ENCODE measurements at regions not wholly inside any gene's neighbourhood (a gene's known extent, or its start where the extent isn't known, plus 50 kb on each side); places are given as distances from the start of the nearest gene placed in this dataset.

DNA sequence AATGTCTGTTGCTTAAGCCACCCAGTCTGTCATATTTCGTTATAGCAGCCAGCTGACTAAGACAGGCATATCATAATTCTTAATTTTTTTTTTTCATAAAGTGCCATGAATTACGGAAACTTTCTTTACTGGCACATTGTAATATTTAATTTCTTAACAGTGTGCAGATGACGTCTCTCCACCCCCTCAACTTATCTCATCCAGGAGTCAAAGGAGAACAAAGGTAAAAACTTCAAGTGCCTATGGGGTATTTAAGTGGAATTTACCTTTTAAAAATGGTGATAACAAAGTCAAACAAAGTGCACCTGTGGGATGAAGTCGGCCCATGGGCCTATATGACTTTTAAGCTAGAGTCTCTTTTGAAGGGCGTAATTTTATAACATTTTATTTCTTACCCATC is 539.4 kb downstream of the CDH9 start:
- Histone ChIP-seq H3F3A (ENCODE audit: insufficient read depth, low read length) (no peaks in the 10 kb centered on the region), H3K36me3 (replicated peaks; ENCODE audit: insufficient read depth, low read length) (no peaks in the 10 kb centered on the region), H3K27ac (ENCODE audit: low read length) (no peak overlapping the region), H3K79me2 (ENCODE audit: low read length) (no peaks in the 10 kb centered on the region), H3K4me3 (ENCODE audit: low read length) (no peak overlapping the region), H3K9ac (ENCODE audit: low read length) (no peak overlapping the region), H2AFZ (ENCODE audit: low read length) (no peak overlapping the region), H4K20me1 (ENCODE audit: insufficient read depth, low read length) (no peaks in the 10 kb centered on the region), H3K9me3 (replicated peaks; ENCODE audit: insufficient read depth, low read length) (no peaks in the 10 kb centered on the region), H3K27me3 (replicated peaks; ENCODE audit: insufficient read depth, low read length) (no peaks in the 10 kb centered on the region), H3K4me1 (ENCODE audit: low read length) (no peaks in the 10 kb centered on the region), H3K9me2 (replicated peaks; ENCODE audit: insufficient read depth, low read length) (no peaks in the 10 kb centered on the region), H3K4me2 (ENCODE audit: low read depth, low read length) (no peak overlapping the region)
- TF ChIP-seq, protein P1, sequence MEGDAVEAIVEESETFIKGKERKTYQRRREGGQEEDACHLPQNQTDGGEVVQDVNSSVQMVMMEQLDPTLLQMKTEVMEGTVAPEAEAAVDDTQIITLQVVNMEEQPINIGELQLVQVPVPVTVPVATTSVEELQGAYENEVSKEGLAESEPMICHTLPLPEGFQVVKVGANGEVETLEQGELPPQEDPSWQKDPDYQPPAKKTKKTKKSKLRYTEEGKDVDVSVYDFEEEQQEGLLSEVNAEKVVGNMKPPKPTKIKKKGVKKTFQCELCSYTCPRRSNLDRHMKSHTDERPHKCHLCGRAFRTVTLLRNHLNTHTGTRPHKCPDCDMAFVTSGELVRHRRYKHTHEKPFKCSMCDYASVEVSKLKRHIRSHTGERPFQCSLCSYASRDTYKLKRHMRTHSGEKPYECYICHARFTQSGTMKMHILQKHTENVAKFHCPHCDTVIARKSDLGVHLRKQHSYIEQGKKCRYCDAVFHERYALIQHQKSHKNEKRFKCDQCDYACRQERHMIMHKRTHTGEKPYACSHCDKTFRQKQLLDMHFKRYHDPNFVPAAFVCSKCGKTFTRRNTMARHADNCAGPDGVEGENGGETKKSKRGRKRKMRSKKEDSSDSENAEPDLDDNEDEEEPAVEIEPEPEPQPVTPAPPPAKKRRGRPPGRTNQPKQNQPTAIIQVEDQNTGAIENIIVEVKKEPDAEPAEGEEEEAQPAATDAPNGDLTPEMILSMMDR (IDR thresholded peaks at IDR 0.05; ENCODE audit: low read length) = no peak
- no peak for TF ChIP-seq EZH2phosphoT487 (IDR thresholded peaks at IDR 0.05; ENCODE audit: low read length)
- no peak for TF ChIP-seq EZH2 (optimal IDR thresholded peaks at IDR 0.05; ENCODE audit: low read depth, low read length)
- no peak for DNase-seq

DNA sequence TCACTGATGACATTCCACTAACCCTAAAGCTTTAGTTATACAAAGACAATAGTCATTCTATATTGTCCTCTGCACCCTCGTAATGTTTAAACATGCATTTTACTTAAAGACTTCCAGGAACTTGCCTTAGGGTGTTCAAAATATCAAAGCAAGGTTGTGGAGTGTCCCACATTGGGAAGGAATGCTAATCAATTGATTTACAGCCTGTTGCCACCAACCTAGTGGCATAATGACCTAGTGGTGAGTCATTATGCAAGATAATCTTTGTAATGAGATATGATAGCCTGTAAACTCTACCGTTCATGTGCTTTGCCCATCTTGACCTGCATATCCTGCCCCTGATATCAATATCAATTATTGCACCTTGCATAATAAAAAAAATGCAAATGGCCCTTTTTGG is 542.9 kb downstream of the CDH9 start:
- H3K9ac ChIP-seq (ENCODE audit: low read length) = no peak overlapping the region
- H3K4me2 ChIP-seq (ENCODE audit: low read depth, low read length) = no peak overlapping the region
- no peaks in the 10 kb centered on the region for H3F3A ChIP-seq (ENCODE audit: insufficient read depth, low read length)
- H3K27ac ChIP-seq (ENCODE audit: low read length) = no peak overlapping the region
- no peaks in the 10 kb centered on the region for H3K4me1 ChIP-seq (ENCODE audit: low read length)
- no peak overlapping the region for H3K4me3 ChIP-seq (ENCODE audit: low read length)
- H3K36me3 ChIP-seq (replicated peaks; ENCODE audit: insufficient read depth, low read length) = no peaks in the 10 kb centered on the region
- H3K9me2 ChIP-seq (replicated peaks; ENCODE audit: insufficient read depth, low read length) = no peaks in the 10 kb centered on the region
- DNase-seq = no peak
- H4K20me1 ChIP-seq (ENCODE audit: insufficient read depth, low read length) = no peaks in the 10 kb centered on the region
- no peak for TF ChIP-seq EZH2 (optimal IDR thresholded peaks at IDR 0.05; ENCODE audit: low read depth, low read length)
- no peak for TF ChIP-seq EZH2phosphoT487 (IDR thresholded peaks at IDR 0.05; ENCODE audit: low read length)
- TF ChIP-seq, protein P1 (IDR thresholded peaks at IDR 0.05; ENCODE audit: low read length) = no peak
- no peak overlapping the region for H2AFZ ChIP-seq (ENCODE audit: low read length)
- H3K79me2 ChIP-seq (ENCODE audit: low read length) = no peaks in the 10 kb centered on the region
- no peaks in the 10 kb centered on the region for H3K27me3 ChIP-seq (replicated peaks; ENCODE audit: insufficient read depth, low read length)
- no peaks in the 10 kb centered on the region for H3K9me3 ChIP-seq (replicated peaks; ENCODE audit: insufficient read depth, low read length)

DNA sequence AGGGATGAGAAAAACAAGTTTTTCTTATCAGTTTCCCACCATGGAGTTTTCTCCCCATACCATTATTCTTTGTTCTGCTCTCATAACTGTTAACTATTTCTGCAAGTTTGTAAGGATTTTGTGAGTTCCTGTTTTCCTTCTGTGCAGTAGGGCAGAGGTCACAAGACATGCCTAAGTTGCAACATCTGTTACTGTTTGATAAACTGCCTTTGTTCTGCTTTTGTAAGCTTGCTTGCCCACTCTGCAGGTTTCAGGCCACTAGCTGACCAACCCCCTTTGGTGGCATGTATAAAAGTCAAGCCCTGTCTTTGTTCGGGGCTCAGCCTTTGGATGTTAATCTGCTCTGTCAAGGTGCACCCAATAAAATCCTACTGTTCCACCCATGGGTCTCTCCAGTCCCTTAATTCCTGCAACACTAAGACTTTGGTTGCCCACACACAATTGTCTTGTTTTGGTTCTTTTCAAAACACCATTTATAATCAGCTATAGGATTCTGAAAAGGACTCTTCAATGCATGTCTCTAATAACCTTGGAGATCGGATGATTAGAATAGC is 545.4 kb downstream of the CDH9 start:
- Histone ChIP-seq H3F3A (ENCODE audit: insufficient read depth, low read length) (no peaks in the 10 kb centered on the region), H3K36me3 (replicated peaks; ENCODE audit: insufficient read depth, low read length) (no peaks in the 10 kb centered on the region), H4K20me1 (ENCODE audit: insufficient read depth, low read length) (no peaks in the 10 kb centered on the region), H3K9me2 (replicated peaks; ENCODE audit: insufficient read depth, low read length) (no peaks in the 10 kb centered on the region), H3K27ac (ENCODE audit: low read length) (no peak overlapping the region), H2AFZ (ENCODE audit: low read length) (no peak overlapping the region), H3K9me3 (replicated peaks; ENCODE audit: insufficient read depth, low read length) (no peaks in the 10 kb centered on the region), H3K4me2 (ENCODE audit: low read depth, low read length) (no peak overlapping the region), H3K9ac (ENCODE audit: low read length) (no peak overlapping the region), H3K27me3 (replicated peaks; ENCODE audit: insufficient read depth, low read length) (no peaks in the 10 kb centered on the region), H3K4me1 (ENCODE audit: low read length) (no peaks in the 10 kb centered on the region), H3K79me2 (ENCODE audit: low read length) (no peaks in the 10 kb centered on the region), H3K4me3 (ENCODE audit: low read length) (no peak overlapping the region)
- no peak for TF ChIP-seq EZH2 (optimal IDR thresholded peaks at IDR 0.05; ENCODE audit: low read depth, low read length)
- DNase-seq = no peak

DNA sequence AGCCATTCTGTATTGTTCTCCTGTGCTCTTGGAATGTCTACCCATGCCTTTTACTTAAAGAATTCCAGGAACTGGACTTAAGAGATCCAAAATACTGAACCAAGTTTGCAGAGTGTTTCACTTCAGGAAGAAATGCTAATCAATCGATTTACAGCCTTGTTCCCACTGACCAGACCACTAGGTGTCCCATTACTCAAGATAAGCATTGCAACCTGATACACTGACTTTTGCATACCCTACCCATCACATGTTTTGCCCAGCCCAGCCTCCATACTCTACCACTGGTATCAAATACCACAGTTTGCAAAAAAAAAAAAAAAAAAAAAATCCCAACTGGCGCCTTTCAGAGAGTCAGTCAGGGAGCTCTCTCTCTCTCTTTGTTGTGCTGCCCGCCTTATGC is 550.8 kb downstream of the CDH9 start:
- no peaks in the 10 kb centered on the region for H3K9me2 ChIP-seq (replicated peaks; ENCODE audit: insufficient read depth, low read length)
- H3F3A ChIP-seq (ENCODE audit: insufficient read depth, low read length) = no peaks in the 10 kb centered on the region
- H3K36me3 ChIP-seq (replicated peaks; ENCODE audit: insufficient read depth, low read length) = no peaks in the 10 kb centered on the region
- H3K27ac ChIP-seq (ENCODE audit: low read length) = no peak overlapping the region
- no peaks in the 10 kb centered on the region for H3K27me3 ChIP-seq (replicated peaks; ENCODE audit: insufficient read depth, low read length)
- no peak overlapping the region for H3K4me2 ChIP-seq (ENCODE audit: low read depth, low read length)
- H3K4me3 ChIP-seq (ENCODE audit: low read length) = no peak overlapping the region
- DNase-seq = no peak
- no peak overlapping the region for H2AFZ ChIP-seq (ENCODE audit: low read length)
- H4K20me1 ChIP-seq (ENCODE audit: insufficient read depth, low read length) = no peaks in the 10 kb centered on the region
- no peaks in the 10 kb centered on the region for H3K9me3 ChIP-seq (replicated peaks; ENCODE audit: insufficient read depth, low read length)
- TF ChIP-seq EZH2phosphoT487 (IDR thresholded peaks at IDR 0.05; ENCODE audit: low read length) (no peak), EZH2 (optimal IDR thresholded peaks at IDR 0.05; ENCODE audit: low read depth, low read length) (no peak)
- TF ChIP-seq, protein P1 (IDR thresholded peaks at IDR 0.05; ENCODE audit: low read length) = no peak
- H3K4me1 ChIP-seq (ENCODE audit: low read length) = no peaks in the 10 kb centered on the region
- no peak overlapping the region for H3K9ac ChIP-seq (ENCODE audit: low read length)
- H3K79me2 ChIP-seq (ENCODE audit: low read length) = no peaks in the 10 kb centered on the region

Measured in MM.1S (cell line).